ENCODE measurements at regions not wholly inside any gene's neighbourhood (a gene's known extent, or its start where the extent isn't known, plus 50 kb on each side); places are given as distances from the start of the nearest gene placed in this dataset.

DNA sequence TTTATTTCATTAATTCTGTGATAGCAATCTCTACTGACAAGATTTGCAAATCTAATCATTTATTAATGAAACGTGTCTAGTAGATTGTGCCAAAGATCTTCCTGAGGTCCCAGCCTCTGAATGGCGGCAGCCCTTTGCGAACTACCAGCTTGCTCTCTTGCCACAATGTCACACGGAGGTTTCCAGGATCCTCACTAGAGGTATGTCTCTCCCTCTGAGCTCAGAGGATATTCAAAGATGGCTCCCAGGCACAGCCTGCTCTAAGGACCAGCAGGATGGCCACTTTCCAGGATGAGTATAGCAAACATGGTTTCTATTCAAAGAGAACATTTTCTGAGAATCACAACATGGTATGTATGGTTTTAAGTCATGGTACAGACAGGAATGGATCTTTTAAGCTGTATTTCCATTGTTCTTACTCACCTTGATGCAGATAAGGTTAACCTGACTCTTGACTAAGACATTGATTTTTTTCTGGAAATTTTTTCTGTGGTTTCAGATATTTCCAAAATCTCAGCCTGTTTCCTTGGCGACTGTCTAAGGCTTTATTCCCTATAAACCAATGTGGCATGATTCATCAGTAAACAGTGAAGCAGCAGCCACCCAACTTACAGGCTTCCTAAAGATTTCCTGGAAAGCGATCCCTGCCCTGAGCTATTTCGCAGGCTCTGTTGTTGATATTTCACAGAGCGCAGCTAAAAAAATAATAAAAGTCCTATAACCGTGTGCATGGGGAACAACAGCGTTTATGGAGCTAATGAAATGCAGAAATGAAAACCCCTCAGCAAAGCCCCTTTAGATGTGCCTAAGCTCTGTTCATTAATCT lies 54.1 kb upstream of the KLF7 start:
- no peak for TF ChIP-seq CTCF (IDR thresholded peaks at IDR 0.05)
- TF ChIP-seq POLR2A (IDR thresholded peaks at IDR 0.05): no peak

Measured in adrenal gland (tissue), 5 donors.